HCT116 (cell line): ENCODE measurements at regions not wholly inside any gene's neighbourhood (a gene's known extent, or its start where the extent isn't known, plus 50 kb on each side); places are given as distances from the start of the nearest gene placed in this dataset.

Source experiments
- ATAC-seq: fragments of 200-7000 bp; cut with Tn5 transposase; 2 replicates; pipeline ENCODE4 v1.9.1; 2020; ENCODE audit warnings: mild to moderate bottlenecking, moderate library complexity
- BruUV-seq: library from RNA; stranded (reverse); fragments of 400-500 nt; replicated peaks from 2 replicates; lab custom pipeline; 2021; lab: Mats Ljungman, UMichigan
- CTCF ChIA-PET: fragments of 300-600 bp; sonication (Branson Sonifier 250); formaldehyde crosslinking; loops from one replicate; lab custom pipeline; 2021; ENCODE audit warnings: antibody characterized with exemption; lab: Charles Lee
- POLR2A ChIA-PET: fragments of 300-600, 350-600 bp; sonication (Branson Sonifier 250); formaldehyde crosslinking; loops from one replicate; lab custom pipeline; 2021; ENCODE audit warnings: antibody characterized with exemption; lab: Charles Lee
- RAD21 ChIA-PET, 2 experiments: fragments of 300-600 bp; sonication (Branson Sonifier 250); formaldehyde crosslinking; loops; one replicate each; lab custom pipeline; 2023; ENCODE audit warnings: low total read pairs in 2 of 2; ENCODE audit not compliant: uncharacterized antibody in 2 of 2, unreplicated experiment in 2 of 2, low non-redundant PET in 1 of 2; lab: Charles Lee
- DNase-seq: peaks from one replicate; pipeline ENCODE4 v3.0.0-alpha.2; 2010; ENCODE audit warnings: low read depth, low spot score
- H2AFZ ChIP-seq: fragments of 200-600 bp; shearing (Covaris generic), sonication (generic); 2 replicates; pipeline ENCODE4 v1.6.1; 2017; ENCODE audit warnings: low read depth, mixed run types, mixed read lengths, antibody characterized with exemption, low read length; ENCODE audit not compliant: poor library complexity, severe bottlenecking
- H3K27ac ChIP-seq: 2 replicates; pipeline ENCODE4 v1.5.1; 2012; ENCODE audit warnings: low read depth, low read length
- H3K27me3 ChIP-seq: fragments of 200-600 bp; sonication (generic); 2 replicates; pipeline ENCODE4 v1.6.1; 2016; ENCODE audit warnings: mixed run types, low read length, mixed read lengths; ENCODE audit not compliant: insufficient read depth
- H3K36me3 ChIP-seq, 2 experiments: fragments of 200-500 bp in 1 of 2; fragments of 200-600 bp in 1 of 2; sonication (Bioruptor generic) in 1 of 2; sonication (generic) in 1 of 2; 2 replicates each; pipeline versions ENCODE4 v1.5.1 to v1.6.1; 2014 to 2016; ENCODE audit warnings: low read length in 2 of 2, inconsistent platforms in 1 of 2, mixed read lengths in 1 of 2, mixed run types in 1 of 2; ENCODE audit not compliant: insufficient read depth in 2 of 2, control insufficient read depth in 1 of 2
- H3K4me1 ChIP-seq, 2 experiments: fragments of 200-600 bp in 1 of 2; sonication (generic) in 1 of 2; 2 replicates each; pipeline versions ENCODE4 v1.5.1 to v1.6.1; 2012 to 2017; ENCODE audit warnings: low read length in 2 of 2, inconsistent platforms in 1 of 2, mild to moderate bottlenecking in 1 of 2, mixed read lengths in 1 of 2, mixed run types in 1 of 2, moderate library complexity in 1 of 2; ENCODE audit not compliant: insufficient read depth in 2 of 2, control insufficient read depth in 1 of 2
- H3K4me2 ChIP-seq: fragments of 200-600 bp; sonication (generic); 2 replicates; pipeline ENCODE4 v1.6.1; 2017; ENCODE audit warnings: mixed run types, low read length, mixed read lengths
- H3K4me3 ChIP-seq, 2 experiments: fragments of 200-600 bp in 1 of 2; sonication (generic) in 1 of 2; replicated peaks in 1 of 2; 2 replicates each; pipeline ENCODE4 v1.5.1; 2011 to 2016; ENCODE audit warnings: low read length in 2 of 2, control low read depth in 1 of 2, low read depth in 1 of 2, mild to moderate bottlenecking in 1 of 2, mixed read lengths in 1 of 2, mixed run types in 1 of 2
- H3K79me2 ChIP-seq: fragments of 200-600 bp; sonication (generic); 2 replicates; pipeline ENCODE4 v1.6.1; 2017; ENCODE audit warnings: mild to moderate bottlenecking, mixed run types, low read length, moderate library complexity, mixed read lengths; ENCODE audit not compliant: insufficient read depth
- H3K9ac ChIP-seq: fragments of 200-600 bp; sonication (generic); 2 replicates; pipeline ENCODE4 v1.6.1; 2016; ENCODE audit warnings: low read length, mixed read lengths
- H3K9me2 ChIP-seq: fragments of 200-600 bp; sonication (generic), shearing (Covaris generic); 2 replicates; pipeline ENCODE4 v1.6.1; 2017; ENCODE audit warnings: mixed run types, mild to moderate bottlenecking, moderate library complexity; ENCODE audit not compliant: insufficient read depth
- H3K9me3 ChIP-seq, 2 experiments: fragments of 200-500 bp in 1 of 2; fragments of 200-600 bp in 1 of 2; sonication (Bioruptor generic) in 1 of 2; sonication (generic) in 1 of 2; 2 replicates each; pipeline ENCODE4 v1.6.1; 2014 to 2017; ENCODE audit warnings: low read length in 2 of 2, mixed read lengths in 2 of 2, inconsistent platforms in 1 of 2, low read depth in 1 of 2, mild to moderate bottlenecking in 1 of 2, mixed run types in 1 of 2, moderate library complexity in 1 of 2; ENCODE audit not compliant: control insufficient read depth in 1 of 2, insufficient read depth in 1 of 2
- H4K20me1 ChIP-seq: fragments of 200-600 bp; sonication (generic), shearing (Covaris generic); 2 replicates; pipeline ENCODE4 v1.6.1; 2017; ENCODE audit warnings: mixed run types, mild to moderate bottlenecking, moderate library complexity; ENCODE audit not compliant: insufficient read depth
- CBX3 ChIP-seq: IDR thresholded peaks from 2 replicates; pipeline ENCODE4 v1.6.1; 2012; ENCODE audit warnings: low read depth
- EZH2phosphoT487 ChIP-seq: fragments of 200-600 bp; IDR thresholded peaks from 2 replicates; pipeline ENCODE4 v1.6.1; 2018; ENCODE audit warnings: antibody characterized with exemption, borderline replicate concordance
- POLR2AphosphoS5 ChIP-seq: IDR thresholded peaks from 2 replicates; pipeline ENCODE4 v1.6.1; 2011; ENCODE audit warnings: mild to moderate bottlenecking, low read depth, low read length, moderate library complexity
- RAD21 ChIP-seq: IDR thresholded peaks from 2 replicates; pipeline ENCODE4 v1.6.1; 2012; ENCODE audit warnings: low read depth, mild to moderate bottlenecking
- SP1 ChIP-seq: IDR thresholded peaks from 2 replicates; pipeline ENCODE4 v1.6.1; 2012; ENCODE audit warnings: low read depth
- SRF ChIP-seq: IDR thresholded peaks from 2 replicates; pipeline ENCODE4 v1.6.1; 2012; ENCODE audit warnings: low read depth
- YY1 ChIP-seq: IDR thresholded peaks from 2 replicates; pipeline ENCODE4 v1.6.1; 2011; ENCODE audit warnings: low read length, low read depth, moderate library complexity, mild to moderate bottlenecking; ENCODE audit not compliant: insufficient replicate concordance; ENCODE audit errors: extremely low read depth
- ZFX ChIP-seq: fragments of 450-650 bp; IDR thresholded peaks from 2 replicates; pipeline ENCODE4 v1.6.1; 2017
- intact Hi-C: fragments of 100-400 bp; cut with micrococcal nuclease; formaldehyde crosslinking; loops from 2 replicates; pipeline ENCODE4 v1.10.0; 2022
- TF ChIP-seq, protein P1 (sequence below): IDR thresholded peaks from 2 replicates; pipeline ENCODE4 v1.6.1; 2012
- TF ChIP-seq, protein P2 (sequence below): IDR thresholded peaks from 2 replicates; pipeline ENCODE4 v1.6.1; 2012; ENCODE audit warnings: low read depth
- TF ChIP-seq, protein P3 (sequence below): IDR thresholded peaks from 2 replicates; pipeline ENCODE4 v1.6.1; 2012

DNA sequence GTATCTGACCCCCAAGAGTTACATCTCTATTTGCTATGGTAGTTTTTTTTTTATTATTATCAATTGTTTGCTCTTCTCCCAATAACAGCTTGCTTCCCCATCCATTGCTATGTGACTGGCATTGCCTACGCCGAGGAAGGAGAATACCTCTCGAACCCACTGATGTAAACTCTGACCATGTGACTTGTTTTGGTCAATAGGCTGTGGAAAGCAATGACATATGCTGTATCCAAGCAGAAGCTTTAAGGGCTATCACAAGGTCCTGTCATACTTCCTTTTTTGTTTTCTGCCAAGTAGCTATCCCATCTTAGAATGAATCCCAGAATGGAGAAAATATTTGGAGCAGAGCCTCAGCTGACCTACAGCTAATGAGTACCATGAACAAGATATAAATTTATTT is 111.0 kb upstream of the FRMD4B start:
- Histone ChIP-seq H3K79me2 (no peaks in the 10 kb centered on the region), H3K4me2 (no peak overlapping the region), H3K4me3 (no peak overlapping the region), H3K36me3 (no peaks in the 10 kb centered on the region), H3K27ac (no peak overlapping the region), H3K4me1 (no peaks in the 10 kb centered on the region), H3K9ac (no peak overlapping the region), H3K27me3 (peaks cover 7% of the 10 kb centered on the region; the same call in 1 of the 2 replicates), H3K9me2 (no peaks in the 10 kb centered on the region), H4K20me1 (no peaks in the 10 kb centered on the region), H2AFZ (no peak overlapping the region), H3K9me3 (no peaks in the 10 kb centered on the region)
- CTCF ChIA-PET = no interaction called here
- RAD21 ChIA-PET = no interaction called here
- intact Hi-C loops = no loop called here
- BruUV-seq = no TSS peak
- TF ChIP-seq ZFX (no peak), POLR2AphosphoS5 (no peak), RAD21 (no peak)
- TF ChIP-seq, protein P1, sequence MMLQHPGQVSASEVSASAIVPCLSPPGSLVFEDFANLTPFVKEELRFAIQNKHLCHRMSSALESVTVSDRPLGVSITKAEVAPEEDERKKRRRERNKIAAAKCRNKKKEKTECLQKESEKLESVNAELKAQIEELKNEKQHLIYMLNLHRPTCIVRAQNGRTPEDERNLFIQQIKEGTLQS = no peak
- TF ChIP-seq, protein P2, sequence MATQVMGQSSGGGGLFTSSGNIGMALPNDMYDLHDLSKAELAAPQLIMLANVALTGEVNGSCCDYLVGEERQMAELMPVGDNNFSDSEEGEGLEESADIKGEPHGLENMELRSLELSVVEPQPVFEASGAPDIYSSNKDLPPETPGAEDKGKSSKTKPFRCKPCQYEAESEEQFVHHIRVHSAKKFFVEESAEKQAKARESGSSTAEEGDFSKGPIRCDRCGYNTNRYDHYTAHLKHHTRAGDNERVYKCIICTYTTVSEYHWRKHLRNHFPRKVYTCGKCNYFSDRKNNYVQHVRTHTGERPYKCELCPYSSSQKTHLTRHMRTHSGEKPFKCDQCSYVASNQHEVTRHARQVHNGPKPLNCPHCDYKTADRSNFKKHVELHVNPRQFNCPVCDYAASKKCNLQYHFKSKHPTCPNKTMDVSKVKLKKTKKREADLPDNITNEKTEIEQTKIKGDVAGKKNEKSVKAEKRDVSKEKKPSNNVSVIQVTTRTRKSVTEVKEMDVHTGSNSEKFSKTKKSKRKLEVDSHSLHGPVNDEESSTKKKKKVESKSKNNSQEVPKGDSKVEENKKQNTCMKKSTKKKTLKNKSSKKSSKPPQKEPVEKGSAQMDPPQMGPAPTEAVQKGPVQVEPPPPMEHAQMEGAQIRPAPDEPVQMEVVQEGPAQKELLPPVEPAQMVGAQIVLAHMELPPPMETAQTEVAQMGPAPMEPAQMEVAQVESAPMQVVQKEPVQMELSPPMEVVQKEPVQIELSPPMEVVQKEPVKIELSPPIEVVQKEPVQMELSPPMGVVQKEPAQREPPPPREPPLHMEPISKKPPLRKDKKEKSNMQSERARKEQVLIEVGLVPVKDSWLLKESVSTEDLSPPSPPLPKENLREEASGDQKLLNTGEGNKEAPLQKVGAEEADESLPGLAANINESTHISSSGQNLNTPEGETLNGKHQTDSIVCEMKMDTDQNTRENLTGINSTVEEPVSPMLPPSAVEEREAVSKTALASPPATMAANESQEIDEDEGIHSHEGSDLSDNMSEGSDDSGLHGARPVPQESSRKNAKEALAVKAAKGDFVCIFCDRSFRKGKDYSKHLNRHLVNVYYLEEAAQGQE = no peak
- no peak for DNase-seq
- ATAC-seq = no peak
- POLR2A ChIA-PET = no interaction called here

DNA sequence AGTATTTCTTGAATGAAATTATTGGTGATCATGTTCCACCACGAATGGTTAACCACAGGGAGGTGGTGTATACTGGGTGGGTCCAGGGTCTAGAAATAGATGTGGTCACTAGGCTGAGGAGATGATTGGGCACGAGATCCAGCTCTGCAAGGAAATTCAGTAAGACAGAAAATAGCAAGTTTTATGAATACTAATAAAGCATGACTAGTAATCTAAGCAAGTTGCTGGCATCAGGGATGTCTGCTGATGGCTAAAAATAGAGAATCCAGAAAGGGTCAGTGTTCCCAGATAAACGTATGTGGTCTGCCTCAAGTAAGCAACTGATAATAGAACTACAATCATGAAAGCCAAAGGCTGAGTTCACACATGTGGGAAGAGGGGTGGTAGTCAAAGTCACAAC is 108.3 kb upstream of the FRMD4B start:
- Histone ChIP-seq H3K27ac (no peak overlapping the region), H4K20me1 (no peaks in the 10 kb centered on the region), H3K9me3 (no peaks in the 10 kb centered on the region), H3K9me2 (no peaks in the 10 kb centered on the region)
- RAD21 ChIA-PET = no interaction called here
- TF ChIP-seq YY1 (no peak), EZH2phosphoT487 (no peak), SRF (no peak), POLR2AphosphoS5 (no peak), SP1 (no peak), CBX3 (no peak)
- TF ChIP-seq, protein P1 = no peak
- TF ChIP-seq, protein P3, sequence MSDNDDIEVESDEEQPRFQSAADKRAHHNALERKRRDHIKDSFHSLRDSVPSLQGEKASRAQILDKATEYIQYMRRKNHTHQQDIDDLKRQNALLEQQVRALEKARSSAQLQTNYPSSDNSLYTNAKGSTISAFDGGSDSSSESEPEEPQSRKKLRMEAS = no peak
- TF ChIP-seq, protein P2 = no peak
- TF ChIP-seq, all 23 proteins: peak for 0
- H3K79me2 ChIP-seq = no peaks in the 10 kb centered on the region
- ChIA-PET POLR2A (no interaction called here), CTCF (no interaction called here)
- no peak overlapping the region for H3K4me3 ChIP-seq
- intact Hi-C loops = no loop called here
- H3K4me1 ChIP-seq = no peaks in the 10 kb centered on the region
- ATAC-seq = no peak
- peaks cover 13% of the 10 kb centered on the region; the same call in 1 of the 2 replicates for H3K27me3 ChIP-seq
- DNase-seq = no peak
- no TSS peak for BruUV-seq
- H3K4me2 ChIP-seq = no peak overlapping the region
- no peak overlapping the region for H2AFZ ChIP-seq
- H3K36me3 ChIP-seq = no peaks in the 10 kb centered on the region
- H3K9ac ChIP-seq = no peak overlapping the region
